Neural cell (in vitro differentiated cells): ENCODE measurements at regions not wholly inside any gene's neighbourhood (a gene's known extent, or its start where the extent isn't known, plus 50 kb on each side); places are given as distances from the start of the nearest gene placed in this dataset.

Source experiments
- H2AFZ ChIP-seq: fragments of 200-600, 300-800 bp; sonication (generic), shearing (Covaris generic); 2 replicates; pipeline ENCODE4 v1.6.0; 2014; ENCODE audit warnings: low read depth, mild to moderate bottlenecking, antibody characterized with exemption, low read length, moderate library complexity
- H3F3A ChIP-seq: fragments of 200-600 bp; shearing (Covaris generic); 2 replicates; pipeline ENCODE4 v1.6.1; 2016; ENCODE audit warnings: mild to moderate bottlenecking, moderate library complexity, mixed read lengths, antibody characterized with exemption, low read length; ENCODE audit not compliant: insufficient read depth, poor library complexity, severe bottlenecking
- H3K27ac ChIP-seq: fragments of 200-600, 300-800 bp; sonication (generic), shearing (Covaris generic); 2 replicates; pipeline ENCODE4 v1.5.1; 2014; ENCODE audit warnings: mild to moderate bottlenecking, low read length, moderate library complexity
- H3K27me3 ChIP-seq: fragments of 300-800, 200-600 bp; sonication (generic), shearing (Covaris generic); 2 replicates; pipeline ENCODE4 v1.6.0; 2014; ENCODE audit warnings: mild to moderate bottlenecking, low read depth, low read length, moderate library complexity; ENCODE audit not compliant: insufficient read depth
- H3K36me3 ChIP-seq: fragments of 300-800, 200-600 bp; sonication (generic), shearing (Covaris generic); 2 replicates; pipeline ENCODE4 v1.5.1; 2014; ENCODE audit warnings: mild to moderate bottlenecking, antibody characterized with exemption, low read length, moderate library complexity; ENCODE audit not compliant: insufficient read depth
- H3K4me2 ChIP-seq: fragments of 300-800, 200-600 bp; sonication (generic), shearing (Covaris generic); 2 replicates; pipeline ENCODE4 v1.6.0; 2014; ENCODE audit warnings: mild to moderate bottlenecking, low read length
- H3K4me3 ChIP-seq: fragments of 300-800, 200-600 bp; sonication (generic), shearing (Covaris generic); 2 replicates; pipeline ENCODE4 v1.5.1; 2014; ENCODE audit warnings: mild to moderate bottlenecking, low read length, moderate library complexity
- H3K79me2 ChIP-seq: fragments of 200-600 bp; shearing (Covaris generic); replicated peaks from 2 replicates; pipeline ENCODE4 v1.6.0; 2014; ENCODE audit warnings: mild to moderate bottlenecking, low read length, moderate library complexity; ENCODE audit not compliant: insufficient read depth
- H3K9ac ChIP-seq: fragments of 300-800, 200-600 bp; sonication (generic), shearing (Covaris generic); 2 replicates; pipeline ENCODE4 v1.6.1; 2016; ENCODE audit warnings: mild to moderate bottlenecking, low read length, mixed read lengths
- H3K9me2 ChIP-seq: fragments of 200-600 bp; shearing (Covaris generic); 2 replicates; pipeline ENCODE4 v1.6.1; 2016; ENCODE audit warnings: mild to moderate bottlenecking, low read length, mixed read lengths; ENCODE audit not compliant: insufficient read depth
- H3K9me3 ChIP-seq: fragments of 200-600, 300-800 bp; sonication (generic), shearing (Covaris generic); 2 replicates; pipeline ENCODE4 v1.6.1; 2016; ENCODE audit warnings: mild to moderate bottlenecking, mixed run types, low read length, moderate library complexity, mixed read lengths
- H4K20me1 ChIP-seq: fragments of 200-600 bp; shearing (Covaris generic); 2 replicates; pipeline ENCODE4 v1.6.1; 2016; ENCODE audit warnings: mild to moderate bottlenecking, mixed run types; ENCODE audit not compliant: insufficient read depth
- EP300 ChIP-seq: fragments of 450-650 bp; conservative IDR thresholded peaks from 2 replicates; pipeline ENCODE4 v1.6.1; 2014; ENCODE audit warnings: antibody characterized with exemption, mild to moderate bottlenecking, moderate library complexity; ENCODE audit not compliant: poor library complexity, severe bottlenecking
- EZH2 ChIP-seq: fragments of 200-600, 300-800 bp; shearing (Covaris generic), sonication (generic); IDR thresholded peaks from 2 replicates; pipeline ENCODE4 v1.6.1; 2014; ENCODE audit warnings: antibody characterized with exemption, low read length, borderline replicate concordance, mild to moderate bottlenecking; ENCODE audit not compliant: insufficient read depth, poor library complexity, severe bottlenecking
- MXI1 ChIP-seq: fragments of 450-650 bp; conservative IDR thresholded peaks from 2 replicates; pipeline ENCODE4 v1.6.1; 2014; ENCODE audit warnings: antibody characterized with exemption, mild to moderate bottlenecking; ENCODE audit not compliant: poor library complexity, severe bottlenecking
- POLR2AphosphoS5 ChIP-seq: IDR thresholded peaks from 2 replicates; pipeline ENCODE4 v1.6.1; 2012
- RAD21 ChIP-seq: fragments of 450-650 bp; conservative IDR thresholded peaks from 2 replicates; pipeline ENCODE4 v1.6.1; 2014; ENCODE audit warnings: antibody characterized with exemption, mild to moderate bottlenecking, moderate library complexity
- REST ChIP-seq: IDR thresholded peaks from 2 replicates; pipeline ENCODE4 v1.6.1; 2012; ENCODE audit warnings: borderline replicate concordance
- SMC3 ChIP-seq: fragments of 450-650 bp; conservative IDR thresholded peaks from 2 replicates; pipeline ENCODE4 v1.6.1; 2014; ENCODE audit warnings: antibody characterized with exemption, mild to moderate bottlenecking, moderate library complexity; ENCODE audit not compliant: poor library complexity
- TAF1 ChIP-seq: IDR thresholded peaks from 2 replicates; pipeline ENCODE4 v1.6.1; 2012; ENCODE audit warnings: low read depth
- TF ChIP-seq, protein P1 (sequence below): fragments of 450-650 bp; IDR thresholded peaks from 2 replicates; pipeline ENCODE4 v1.5.1; 2014; ENCODE audit warnings: antibody characterized with exemption, mild to moderate bottlenecking, moderate library complexity; ENCODE audit not compliant: poor library complexity, severe bottlenecking

GRCh38 chr15:95097361-95097760 is 866.0 kb downstream of the MCTP2 start:
- no peak overlapping the region for H3K4me3 ChIP-seq
- TF ChIP-seq MXI1 (no peak), EP300 (no peak), POLR2AphosphoS5 (no peak), EZH2 (no peak), TAF1 (no peak), REST (no peak), SMC3 (no peak), RAD21 (no peak)
- TF ChIP-seq, protein P1, sequence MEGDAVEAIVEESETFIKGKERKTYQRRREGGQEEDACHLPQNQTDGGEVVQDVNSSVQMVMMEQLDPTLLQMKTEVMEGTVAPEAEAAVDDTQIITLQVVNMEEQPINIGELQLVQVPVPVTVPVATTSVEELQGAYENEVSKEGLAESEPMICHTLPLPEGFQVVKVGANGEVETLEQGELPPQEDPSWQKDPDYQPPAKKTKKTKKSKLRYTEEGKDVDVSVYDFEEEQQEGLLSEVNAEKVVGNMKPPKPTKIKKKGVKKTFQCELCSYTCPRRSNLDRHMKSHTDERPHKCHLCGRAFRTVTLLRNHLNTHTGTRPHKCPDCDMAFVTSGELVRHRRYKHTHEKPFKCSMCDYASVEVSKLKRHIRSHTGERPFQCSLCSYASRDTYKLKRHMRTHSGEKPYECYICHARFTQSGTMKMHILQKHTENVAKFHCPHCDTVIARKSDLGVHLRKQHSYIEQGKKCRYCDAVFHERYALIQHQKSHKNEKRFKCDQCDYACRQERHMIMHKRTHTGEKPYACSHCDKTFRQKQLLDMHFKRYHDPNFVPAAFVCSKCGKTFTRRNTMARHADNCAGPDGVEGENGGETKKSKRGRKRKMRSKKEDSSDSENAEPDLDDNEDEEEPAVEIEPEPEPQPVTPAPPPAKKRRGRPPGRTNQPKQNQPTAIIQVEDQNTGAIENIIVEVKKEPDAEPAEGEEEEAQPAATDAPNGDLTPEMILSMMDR: no peak
- no peaks in the 10 kb centered on the region for H3K36me3 ChIP-seq
- no peak overlapping the region for H3K9ac ChIP-seq
- H3F3A ChIP-seq: no peaks in the 10 kb centered on the region
- H3K79me2 ChIP-seq: no peaks in the 10 kb centered on the region
- H3K9me2 ChIP-seq: no peaks in the 10 kb centered on the region
- no peak overlapping the region for H3K4me2 ChIP-seq
- H3K27me3 ChIP-seq: no peaks in the 10 kb centered on the region
- H2AFZ ChIP-seq: no peak overlapping the region
- H3K9me3 ChIP-seq: no peaks in the 10 kb centered on the region
- no peak overlapping the region for H3K27ac ChIP-seq
- no peaks in the 10 kb centered on the region for H4K20me1 ChIP-seq

DNA sequence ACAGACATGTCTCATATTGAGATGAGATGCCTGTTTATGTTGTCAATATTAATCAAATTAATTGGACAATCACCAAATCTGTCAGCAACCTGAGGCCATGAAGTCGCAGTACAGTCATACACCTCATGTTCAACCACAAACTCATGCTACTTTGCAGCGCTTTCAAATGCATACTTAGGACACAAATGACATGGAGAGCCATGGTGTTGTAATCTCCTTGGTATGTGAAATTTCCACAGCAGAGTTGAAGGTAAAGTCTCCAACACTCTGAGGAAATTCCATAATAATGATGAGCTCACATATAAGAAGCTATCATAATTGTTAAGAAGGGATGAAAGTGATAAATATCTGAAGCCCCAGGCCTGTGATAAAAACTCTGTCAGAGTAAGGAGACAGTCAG is 873.9 kb downstream of the MCTP2 start:
- H2AFZ ChIP-seq: no peak overlapping the region
- no peaks in the 10 kb centered on the region for H3K36me3 ChIP-seq
- H3K4me3 ChIP-seq: no peak overlapping the region
- no peaks in the 10 kb centered on the region for H3K27me3 ChIP-seq
- H3K79me2 ChIP-seq: no peaks in the 10 kb centered on the region
- H3K9me3 ChIP-seq: no peaks in the 10 kb centered on the region
- H4K20me1 ChIP-seq: no peaks in the 10 kb centered on the region
- H3K27ac ChIP-seq: no peak overlapping the region
- TF ChIP-seq REST (no peak), EZH2 (no peak), POLR2AphosphoS5 (no peak), EP300 (no peak), SMC3 (no peak), MXI1 (no peak), TAF1 (no peak), RAD21 (no peak)
- TF ChIP-seq, protein P1: no peak
- no peak overlapping the region for H3K9ac ChIP-seq
- no peak overlapping the region for H3K4me2 ChIP-seq
- no peaks in the 10 kb centered on the region for H3F3A ChIP-seq
- H3K9me2 ChIP-seq: no peaks in the 10 kb centered on the region
